GM23338 (cell line): ENCODE measurements at regions not wholly inside any gene's neighbourhood (a gene's known extent, or its start where the extent isn't known, plus 50 kb on each side); places are given as distances from the start of the nearest gene placed in this dataset.

Experiments
- CREB1 ChIP-seq: fragments of 250-450 bp; sonication (Bioruptor Pico); IDR thresholded peaks from 2 replicates; pipeline ENCODE4 v1.5.0; 2020; ENCODE audit warnings: low read depth, mild to moderate bottlenecking, moderate library complexity
- ETS1 ChIP-seq: IDR thresholded peaks from 2 replicates; pipeline ENCODE4 v1.6.1; 2016; ENCODE audit warnings: antibody characterized with exemption
- EZH2 ChIP-seq: fragments of 200-600 bp; sonication (generic); IDR thresholded peaks from one replicate; pipeline ENCODE4 v1.8.0; 2017; ENCODE audit warnings: antibody characterized with exemption, mild to moderate bottlenecking, low read depth; ENCODE audit not compliant: unreplicated experiment
- EZH2phosphoT487 ChIP-seq: fragments of 200-600 bp; sonication (generic); IDR thresholded peaks from one replicate; pipeline ENCODE4 v1.8.1; 2018; ENCODE audit warnings: antibody characterized with exemption; ENCODE audit not compliant: unreplicated experiment
- JUNB ChIP-seq: IDR thresholded peaks from one replicate; pipeline ENCODE4 v1.6.1; 2016; ENCODE audit warnings: antibody characterized with exemption; ENCODE audit not compliant: unreplicated experiment
- NANOG ChIP-seq: IDR thresholded peaks from 2 replicates; pipeline ENCODE4 v1.6.1; 2016; ENCODE audit warnings: antibody characterized with exemption, borderline replicate concordance
- POLR2AphosphoS5 ChIP-seq: IDR thresholded peaks from 2 replicates; pipeline ENCODE4 v1.6.1; 2016; ENCODE audit warnings: antibody characterized with exemption, low read depth
- REST ChIP-seq: IDR thresholded peaks from one replicate; pipeline ENCODE4 v1.6.1; 2018; ENCODE audit warnings: antibody characterized with exemption; ENCODE audit not compliant: unreplicated experiment
- STAT1 ChIP-seq: IDR thresholded peaks from one replicate; pipeline ENCODE4 v1.6.1; 2016; ENCODE audit warnings: antibody characterized with exemption; ENCODE audit not compliant: unreplicated experiment
- ZNF114 ChIP-seq: fragments of 250-450 bp; sonication (Bioruptor Pico); IDR thresholded peaks from 2 replicates; pipeline ENCODE4 v1.5.0; 2020; ENCODE audit warnings: mild to moderate bottlenecking, moderate library complexity
- ZNF331 ChIP-seq: fragments of 250-450 bp; sonication (Bioruptor Pico); IDR thresholded peaks from 2 replicates; pipeline ENCODE4 v1.5.0; 2020; ENCODE audit warnings: low read depth, mild to moderate bottlenecking, moderate library complexity
- TF ChIP-seq, protein P1 (sequence below), 2 experiments: fragments of 200-600 bp in 1 of 2; sonication (generic) in 1 of 2; conservative IDR thresholded peaks; 2 replicates each; pipeline versions ENCODE4 v1.5.1 to v1.6.1; 2016 to 2017; ENCODE audit warnings: antibody characterized with exemption in 2 of 2, low read depth in 2 of 2, mild to moderate bottlenecking in 2 of 2, moderate library complexity in 1 of 2

DNA sequence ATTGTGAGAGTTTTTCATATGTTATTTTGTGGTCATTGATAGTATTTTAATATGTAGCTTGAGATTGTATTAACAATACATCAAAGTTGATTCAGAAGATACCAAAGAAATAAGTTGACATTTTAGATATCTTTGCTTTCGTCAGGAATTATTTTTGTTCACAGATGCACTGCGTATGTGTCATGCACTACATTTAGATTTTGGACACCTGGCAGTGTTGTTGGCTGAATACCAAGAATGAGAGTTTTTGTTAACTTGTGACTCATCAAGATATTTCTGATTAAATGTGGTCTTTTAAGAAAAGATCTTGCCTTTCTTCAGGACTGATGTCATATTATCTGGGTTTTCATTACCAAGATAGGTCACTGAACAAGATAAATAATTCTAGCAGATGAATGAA is 633.4 kb downstream of the CENPC start:
- TF ChIP-seq REST (no peak), EZH2phosphoT487 (no peak), CREB1 (CRISPR knock-in tag) (no peak), STAT1 (no peak), EZH2 (no peak), NANOG (no peak), JUNB (no peak), POLR2AphosphoS5 (no peak), ZNF331 (CRISPR knock-in tag) (no peak), ETS1 (no peak), ZNF114 (CRISPR knock-in tag) (no peak)
- TF ChIP-seq, protein P1, sequence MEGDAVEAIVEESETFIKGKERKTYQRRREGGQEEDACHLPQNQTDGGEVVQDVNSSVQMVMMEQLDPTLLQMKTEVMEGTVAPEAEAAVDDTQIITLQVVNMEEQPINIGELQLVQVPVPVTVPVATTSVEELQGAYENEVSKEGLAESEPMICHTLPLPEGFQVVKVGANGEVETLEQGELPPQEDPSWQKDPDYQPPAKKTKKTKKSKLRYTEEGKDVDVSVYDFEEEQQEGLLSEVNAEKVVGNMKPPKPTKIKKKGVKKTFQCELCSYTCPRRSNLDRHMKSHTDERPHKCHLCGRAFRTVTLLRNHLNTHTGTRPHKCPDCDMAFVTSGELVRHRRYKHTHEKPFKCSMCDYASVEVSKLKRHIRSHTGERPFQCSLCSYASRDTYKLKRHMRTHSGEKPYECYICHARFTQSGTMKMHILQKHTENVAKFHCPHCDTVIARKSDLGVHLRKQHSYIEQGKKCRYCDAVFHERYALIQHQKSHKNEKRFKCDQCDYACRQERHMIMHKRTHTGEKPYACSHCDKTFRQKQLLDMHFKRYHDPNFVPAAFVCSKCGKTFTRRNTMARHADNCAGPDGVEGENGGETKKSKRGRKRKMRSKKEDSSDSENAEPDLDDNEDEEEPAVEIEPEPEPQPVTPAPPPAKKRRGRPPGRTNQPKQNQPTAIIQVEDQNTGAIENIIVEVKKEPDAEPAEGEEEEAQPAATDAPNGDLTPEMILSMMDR (conservative IDR thresholded peaks at IDR 0.05; ENCODE audit: low read depth in 2 of 2), result no peak
